GM23248 (cell line): ENCODE measurements at regions not wholly inside any gene's neighbourhood (a gene's known extent, or its start where the extent isn't known, plus 50 kb on each side); places are given as distances from the start of the nearest gene placed in this dataset.

Experiments used
- DNase-seq: peaks from one replicate; pipeline ENCODE4 v3.0.0-alpha.2; 2015
- H2AFZ ChIP-seq: fragments of 200-600 bp; sonication (generic); 2 replicates; pipeline ENCODE4 v1.6.1; 2016; ENCODE audit warnings: antibody characterized with exemption
- H3F3A ChIP-seq: fragments of 200-600 bp; sonication (generic); 2 replicates; pipeline ENCODE4 v1.6.1; 2016; ENCODE audit warnings: mild to moderate bottlenecking, antibody characterized with exemption, mixed run types; ENCODE audit not compliant: insufficient read depth
- H3K27ac ChIP-seq: fragments of 200-600 bp; sonication (generic); 2 replicates; pipeline ENCODE4 v1.5.1; 2016; ENCODE audit warnings: mild to moderate bottlenecking
- H3K27me3 ChIP-seq: fragments of 200-600 bp; sonication (generic); replicated peaks from 2 replicates; pipeline ENCODE4 v1.6.1; 2016; ENCODE audit warnings: mild to moderate bottlenecking; ENCODE audit not compliant: insufficient read depth
- H3K36me3 ChIP-seq: fragments of 200-600 bp; sonication (generic); 2 replicates; pipeline ENCODE4 v1.6.1; 2016; ENCODE audit warnings: low read depth, mild to moderate bottlenecking
- H3K4me1 ChIP-seq: fragments of 200-600 bp; sonication (generic); 2 replicates; pipeline ENCODE4 v1.6.1; 2016; ENCODE audit warnings: mild to moderate bottlenecking; ENCODE audit not compliant: insufficient read depth
- H3K4me2 ChIP-seq: fragments of 200-600 bp; sonication (generic); one replicate; pipeline ENCODE4 v1.6.1; 2016; ENCODE audit warnings: mild to moderate bottlenecking; ENCODE audit not compliant: unreplicated experiment
- H3K4me3 ChIP-seq: fragments of 200-600 bp; sonication (generic); 2 replicates; pipeline ENCODE4 v1.5.1; 2016; ENCODE audit warnings: mild to moderate bottlenecking
- H3K79me2 ChIP-seq: fragments of 200-600 bp; sonication (generic); 2 replicates; pipeline ENCODE4 v1.6.1; 2016; ENCODE audit warnings: mild to moderate bottlenecking; ENCODE audit not compliant: insufficient read depth
- H3K9ac ChIP-seq: fragments of 200-600 bp; sonication (generic); 2 replicates; pipeline ENCODE4 v1.6.1; 2016; ENCODE audit warnings: mild to moderate bottlenecking
- H3K9me2 ChIP-seq: fragments of 200-600 bp; sonication (generic); 2 replicates; pipeline ENCODE4 v1.6.1; 2016; ENCODE audit warnings: mixed run types, mild to moderate bottlenecking, moderate library complexity; ENCODE audit not compliant: insufficient read depth
- H3K9me3 ChIP-seq: fragments of 200-600 bp; sonication (generic); one replicate; pipeline ENCODE4 v1.6.1; 2017; ENCODE audit warnings: low read depth
- H4K20me1 ChIP-seq: fragments of 200-600 bp; sonication (generic); 2 replicates; pipeline ENCODE4 v1.6.0; 2016; ENCODE audit not compliant: insufficient read depth
- EZH2 ChIP-seq: fragments of 200-600 bp; sonication (generic); IDR thresholded peaks from 2 replicates; pipeline ENCODE4 v1.6.1; 2018; ENCODE audit warnings: antibody characterized with exemption, mild to moderate bottlenecking; ENCODE audit not compliant: insufficient read depth, poor library complexity, severe bottlenecking
- EZH2phosphoT487 ChIP-seq: fragments of 200-600 bp; sonication (generic); IDR thresholded peaks from 2 replicates; pipeline ENCODE4 v1.6.1; 2018; ENCODE audit warnings: antibody characterized with exemption, moderate library complexity, mild to moderate bottlenecking, low read depth; ENCODE audit not compliant: insufficient read depth
- WGBS, 2 experiments: methylation state at CpG; one replicate each; pipeline ENCODE4 v1.1.6; 2015 to 2017; ENCODE audit warnings: low lambda C conversion rate in 2 of 2, low coverage in 1 of 2; ENCODE audit errors: missing lambda C conversion rate in 2 of 2; 5-methylcytosine and 5-hydroxymethylcytosine counted together
- in situ Hi-C: fragments of 300-500 bp; cut with MboI; formaldehyde crosslinking; loops from 2 replicates; pipeline ENCODE4 v1.15.0; 2020

DNA sequence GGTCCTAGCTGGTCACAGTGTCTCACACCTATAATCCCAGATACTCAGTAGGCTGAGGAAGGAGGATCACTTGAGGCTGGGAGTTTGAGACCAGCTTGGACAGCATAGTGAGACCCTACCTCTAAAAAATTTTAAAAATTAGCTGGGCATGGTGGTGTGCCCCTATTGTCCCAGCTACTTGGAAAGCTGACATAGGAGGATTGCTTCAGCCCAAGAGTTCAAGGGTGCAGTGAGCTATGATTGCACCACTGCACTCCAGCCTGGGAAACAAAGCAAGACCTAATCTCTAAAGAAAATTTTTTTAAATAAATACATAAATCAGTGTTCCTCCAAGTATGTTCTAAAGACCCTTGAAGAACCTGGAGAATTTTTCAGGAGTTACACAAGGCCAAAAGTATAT, 50.6 kb upstream of the GNAO1 start:
- H3K9me3 ChIP-seq: no peaks in the 10 kb centered on the region
- no peaks in the 10 kb centered on the region for H3K9me2 ChIP-seq
- H3K4me1 ChIP-seq: no peaks in the 10 kb centered on the region
- no peak overlapping the region for H3K4me3 ChIP-seq
- no peak overlapping the region for H3K27ac ChIP-seq
- H3K9ac ChIP-seq: no peak overlapping the region
- no peak for TF ChIP-seq EZH2phosphoT487
- no peak for TF ChIP-seq EZH2
- in situ Hi-C loops: no loop called here
- H3K4me2 ChIP-seq: no peak overlapping the region
- no peaks in the 10 kb centered on the region for H3K79me2 ChIP-seq
- H4K20me1 ChIP-seq: no peaks in the 10 kb centered on the region
- no peak overlapping the region for H2AFZ ChIP-seq
- no peaks in the 10 kb centered on the region for H3K36me3 ChIP-seq
- DNase-seq: no peak
- H3F3A ChIP-seq: no peaks in the 10 kb centered on the region
- H3K27me3 ChIP-seq: no peaks in the 10 kb centered on the region; the same call in 1 of the 2 replicates

DNA sequence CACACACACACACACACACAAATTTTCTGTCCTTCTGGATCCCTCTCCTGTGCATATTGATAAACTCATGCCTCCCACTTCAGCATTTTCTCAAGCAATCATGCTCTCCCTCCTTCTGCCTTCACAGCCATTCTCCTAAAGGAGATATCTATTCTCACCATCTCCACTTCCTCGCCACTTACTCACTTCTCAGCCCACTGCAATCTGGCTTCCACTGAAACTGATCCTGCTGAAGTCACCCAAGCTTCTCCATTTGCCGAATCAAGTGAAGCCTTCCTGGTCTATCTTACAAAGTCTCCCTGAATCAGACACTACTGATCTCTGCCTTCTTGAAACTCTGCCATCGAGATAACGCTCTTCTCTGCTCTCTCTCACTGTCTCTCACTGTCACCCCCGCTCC, 54.0 kb upstream of the GNAO1 start:
- WGBS, 2 experiments: 46 to 47% methylated on average over 5 of the region's 5 CpGs
- no peak overlapping the region for H3K4me2 ChIP-seq
- no peaks in the 10 kb centered on the region for H3K36me3 ChIP-seq
- no peak overlapping the region for H3K27ac ChIP-seq
- no peaks in the 10 kb centered on the region for H3K9me3 ChIP-seq
- H3F3A ChIP-seq: no peaks in the 10 kb centered on the region
- no peak overlapping the region for H3K4me3 ChIP-seq
- TF ChIP-seq EZH2 (no peak), EZH2phosphoT487 (no peak)
- DNase-seq: no peak
- H3K9ac ChIP-seq: no peak overlapping the region
- H3K4me1 ChIP-seq: no peaks in the 10 kb centered on the region
- in situ Hi-C loops: no loop called here
- H4K20me1 ChIP-seq: no peaks in the 10 kb centered on the region
- H3K79me2 ChIP-seq: no peaks in the 10 kb centered on the region
- H2AFZ ChIP-seq: no peak overlapping the region
- H3K27me3 ChIP-seq: no peaks in the 10 kb centered on the region; the same call in 1 of the 2 replicates
- H3K9me2 ChIP-seq: no peaks in the 10 kb centered on the region

DNA sequence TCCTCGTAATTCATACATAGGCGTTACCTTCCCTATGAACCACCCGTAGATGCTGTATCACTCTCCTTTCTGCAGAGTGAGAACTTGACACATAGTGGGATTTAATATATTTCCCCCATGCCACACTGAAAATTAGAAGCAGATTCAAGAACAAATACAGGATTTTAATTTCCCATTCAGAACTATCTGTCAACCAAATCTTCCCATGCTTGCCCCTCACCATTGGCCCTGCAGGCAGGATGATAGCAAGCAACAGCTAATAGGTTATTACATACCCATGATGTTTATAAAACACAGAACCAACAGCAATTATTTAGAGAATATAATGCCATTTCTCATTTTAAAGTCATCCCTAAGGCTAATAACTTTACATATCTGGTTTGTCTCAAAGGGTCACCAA, 55.0 kb upstream of the GNAO1 start:
- Histone ChIP-seq H3K9me3 (no peaks in the 10 kb centered on the region), H3K4me3 (no peak overlapping the region), H3F3A (no peaks in the 10 kb centered on the region), H3K4me1 (no peaks in the 10 kb centered on the region), H2AFZ (no peak overlapping the region), H4K20me1 (no peaks in the 10 kb centered on the region), H3K9ac (no peak overlapping the region), H3K9me2 (no peaks in the 10 kb centered on the region), H3K27me3 (no peaks in the 10 kb centered on the region; the same call in 1 of the 2 replicates), H3K79me2 (no peaks in the 10 kb centered on the region), H3K36me3 (no peaks in the 10 kb centered on the region), H3K4me2 (no peak overlapping the region), H3K27ac (no peak overlapping the region)
- in situ Hi-C loops: no loop called here
- no peak for TF ChIP-seq EZH2phosphoT487
- TF ChIP-seq EZH2: no peak
- WGBS, 2 experiments: 19 to 29% methylated on average over 3 of the region's 3 CpGs
- no peak for DNase-seq

DNA sequence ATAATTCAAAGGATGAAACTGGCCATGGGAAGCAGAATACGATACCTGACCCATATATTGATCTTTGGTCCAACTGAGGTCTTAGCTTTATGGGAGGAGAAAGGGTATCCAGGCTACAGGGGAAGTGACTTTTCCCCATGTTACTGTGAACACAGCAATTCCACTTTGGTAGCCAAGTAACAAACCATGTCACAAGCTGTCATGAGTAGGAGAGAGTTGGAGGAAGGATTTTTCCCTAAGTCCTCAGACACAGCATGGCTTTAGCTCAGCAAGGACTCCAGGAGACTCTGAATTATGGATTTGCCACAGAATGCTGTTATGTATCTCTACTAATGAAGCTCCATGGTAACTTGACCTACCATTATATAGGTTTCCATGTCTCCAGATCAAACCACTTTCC, 56.5 kb upstream of the GNAO1 start:
- in situ Hi-C loops: no loop called here

DNA sequence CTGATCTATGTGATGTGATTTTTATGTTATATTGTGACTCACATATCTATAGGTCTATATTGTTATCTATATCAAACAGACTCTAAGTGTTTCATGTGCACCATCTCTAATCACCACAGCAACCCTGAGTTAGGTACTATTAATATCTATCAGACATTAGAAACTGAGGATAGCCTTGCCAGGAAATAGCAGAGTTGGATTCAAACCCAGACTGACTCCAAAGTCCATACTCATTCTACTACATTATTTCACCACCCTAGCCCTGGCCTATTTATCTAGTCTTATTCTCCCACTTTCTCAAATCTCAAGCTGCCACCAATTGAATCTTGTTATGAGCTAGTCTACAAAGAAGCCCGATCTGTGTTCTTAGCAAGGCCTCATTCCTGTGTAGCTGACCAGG, 65.4 kb upstream of the GNAO1 start:
- no peak overlapping the region for H3K9ac ChIP-seq
- no peak overlapping the region for H3K4me3 ChIP-seq
- H2AFZ ChIP-seq: no peak overlapping the region
- H3F3A ChIP-seq: no peaks in the 10 kb centered on the region
- 19 to 24% methylated on average over 1 of the region's 1 CpG for WGBS, 2 experiments
- no peaks in the 10 kb centered on the region for H3K9me2 ChIP-seq
- H3K4me2 ChIP-seq: no peak overlapping the region
- TF ChIP-seq EZH2: no peak
- H4K20me1 ChIP-seq: no peaks in the 10 kb centered on the region
- no peaks in the 10 kb centered on the region for H3K79me2 ChIP-seq
- H3K4me1 ChIP-seq: no peaks in the 10 kb centered on the region
- H3K27ac ChIP-seq: no peak overlapping the region
- DNase-seq: no peak
- H3K9me3 ChIP-seq: no peaks in the 10 kb centered on the region
- no peaks in the 10 kb centered on the region for H3K36me3 ChIP-seq
- in situ Hi-C loops: no loop called here
- no peaks in the 10 kb centered on the region for H3K27me3 ChIP-seq

More for the DNA sequence above, 56.5 kb upstream of the GNAO1 start:
- Histone ChIP-seq H3K27ac (no peak overlapping the region), H3F3A (no peaks in the 10 kb centered on the region), H3K79me2 (no peaks in the 10 kb centered on the region), H3K4me3 (no peak overlapping the region), H3K9ac (no peak overlapping the region), H4K20me1 (no peaks in the 10 kb centered on the region), H3K4me1 (no peaks in the 10 kb centered on the region), H3K9me3 (no peaks in the 10 kb centered on the region), H3K4me2 (no peak overlapping the region), H3K36me3 (no peaks in the 10 kb centered on the region), H3K9me2 (no peaks in the 10 kb centered on the region), H3K27me3 (no peaks in the 10 kb centered on the region), H2AFZ (no peak overlapping the region)
- TF ChIP-seq EZH2phosphoT487: no peak
- TF ChIP-seq EZH2: no peak
- no peak for DNase-seq
- WGBS, 2 experiments: 4 to 14% methylated on average over 1 of the region's 1 CpG
